ENCODE measurements at regions not wholly inside any gene's neighbourhood (a gene's known extent, or its start where the extent isn't known, plus 50 kb on each side); places are given as distances from the start of the nearest gene placed in this dataset.

DNA sequence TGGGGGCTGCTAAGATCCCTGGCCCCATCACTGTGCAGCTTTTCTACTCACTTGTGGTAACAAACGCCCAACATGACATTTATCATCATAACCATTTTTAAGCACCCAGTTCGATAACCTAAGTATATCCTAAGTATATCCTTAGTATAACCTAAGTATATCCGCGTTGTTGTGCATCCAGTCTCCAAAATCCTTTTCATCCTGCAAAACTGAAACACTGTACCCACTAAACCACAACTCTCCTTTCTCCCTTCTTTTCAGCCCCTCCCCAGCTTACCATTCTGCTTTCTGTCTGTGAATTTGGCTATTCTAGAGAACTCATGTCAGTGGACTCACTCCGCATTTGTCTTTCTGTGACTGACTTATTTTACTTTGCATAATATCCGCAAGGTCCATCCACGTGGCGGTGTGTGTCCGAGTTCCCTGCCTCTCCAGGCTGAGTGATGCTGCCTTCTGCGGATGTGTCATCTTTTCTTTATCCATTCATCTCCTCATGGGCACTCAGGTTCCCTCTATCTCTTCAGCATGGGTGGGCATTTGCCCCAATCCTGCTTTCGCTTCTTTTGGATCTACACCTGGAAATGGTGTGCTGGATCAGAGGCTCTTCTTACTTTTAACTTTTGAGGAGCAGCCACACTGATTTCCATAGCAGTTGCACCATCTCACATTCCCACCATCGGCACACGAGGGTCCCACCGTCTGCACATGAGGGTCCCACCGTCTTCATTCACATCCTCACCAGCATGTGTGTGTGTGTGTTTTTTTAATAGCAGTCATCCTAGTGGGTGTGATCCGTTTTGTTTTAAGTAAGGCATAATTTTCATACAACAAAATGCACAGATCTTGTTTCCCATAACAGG, 82.4 kb upstream of the CLDN5 start (continued):
- TF ChIP-seq, protein P1, sequence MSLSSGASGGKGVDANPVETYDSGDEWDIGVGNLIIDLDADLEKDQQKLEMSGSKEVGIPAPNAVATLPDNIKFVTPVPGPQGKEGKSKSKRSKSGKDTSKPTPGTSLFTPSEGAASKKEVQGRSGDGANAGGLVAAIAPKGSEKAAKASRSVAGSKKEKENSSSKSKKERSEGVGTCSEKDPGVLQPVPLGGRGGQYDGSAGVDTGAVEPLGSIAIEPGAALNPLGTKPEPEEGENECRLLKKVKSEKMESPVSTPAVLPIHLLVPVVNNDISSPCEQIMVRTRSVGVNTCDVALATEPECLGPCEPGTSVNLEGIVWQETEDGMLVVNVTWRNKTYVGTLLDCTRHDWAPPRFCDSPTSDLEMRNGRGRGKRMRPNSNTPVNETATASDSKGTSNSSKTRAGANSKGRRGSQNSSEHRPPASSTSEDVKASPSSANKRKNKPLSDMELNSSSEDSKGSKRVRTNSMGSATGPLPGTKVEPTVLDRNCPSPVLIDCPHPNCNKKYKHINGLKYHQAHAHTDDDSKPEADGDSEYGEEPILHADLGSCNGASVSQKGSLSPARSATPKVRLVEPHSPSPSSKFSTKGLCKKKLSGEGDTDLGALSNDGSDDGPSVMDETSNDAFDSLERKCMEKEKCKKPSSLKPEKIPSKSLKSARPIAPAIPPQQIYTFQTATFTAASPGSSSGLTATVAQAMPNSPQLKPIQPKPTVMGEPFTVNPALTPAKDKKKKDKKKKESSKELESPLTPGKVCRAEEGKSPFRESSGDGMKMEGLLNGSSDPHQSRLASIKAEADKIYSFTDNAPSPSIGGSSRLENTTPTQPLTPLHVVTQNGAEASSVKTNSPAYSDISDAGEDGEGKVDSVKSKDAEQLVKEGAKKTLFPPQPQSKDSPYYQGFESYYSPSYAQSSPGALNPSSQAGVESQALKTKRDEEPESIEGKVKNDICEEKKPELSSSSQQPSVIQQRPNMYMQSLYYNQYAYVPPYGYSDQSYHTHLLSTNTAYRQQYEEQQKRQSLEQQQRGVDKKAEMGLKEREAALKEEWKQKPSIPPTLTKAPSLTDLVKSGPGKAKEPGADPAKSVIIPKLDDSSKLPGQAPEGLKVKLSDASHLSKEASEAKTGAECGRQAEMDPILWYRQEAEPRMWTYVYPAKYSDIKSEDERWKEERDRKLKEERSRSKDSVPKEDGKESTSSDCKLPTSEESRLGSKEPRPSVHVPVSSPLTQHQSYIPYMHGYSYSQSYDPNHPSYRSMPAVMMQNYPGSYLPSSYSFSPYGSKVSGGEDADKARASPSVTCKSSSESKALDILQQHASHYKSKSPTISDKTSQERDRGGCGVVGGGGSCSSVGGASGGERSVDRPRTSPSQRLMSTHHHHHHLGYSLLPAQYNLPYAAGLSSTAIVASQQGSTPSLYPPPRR (CRISPR knock-in tag; IDR thresholded peaks at IDR 0.05; ENCODE audit: borderline replicate concordance) = 0 out of 2 replicates have a peak, but pooled peaks have one; percentile 16
- TF ChIP-seq NFIX (CRISPR knock-in tag; IDR thresholded peaks at IDR 0.05; ENCODE audit: low read depth) = 0 out of 2 replicates have a peak, but pooled peaks have one; percentile 1
- TF ChIP-seq IRF2 (CRISPR knock-in tag; IDR thresholded peaks at IDR 0.05) = peak; percentile 5; the same call in 1 of the 2 replicates
- TF ChIP-seq, protein P2, sequence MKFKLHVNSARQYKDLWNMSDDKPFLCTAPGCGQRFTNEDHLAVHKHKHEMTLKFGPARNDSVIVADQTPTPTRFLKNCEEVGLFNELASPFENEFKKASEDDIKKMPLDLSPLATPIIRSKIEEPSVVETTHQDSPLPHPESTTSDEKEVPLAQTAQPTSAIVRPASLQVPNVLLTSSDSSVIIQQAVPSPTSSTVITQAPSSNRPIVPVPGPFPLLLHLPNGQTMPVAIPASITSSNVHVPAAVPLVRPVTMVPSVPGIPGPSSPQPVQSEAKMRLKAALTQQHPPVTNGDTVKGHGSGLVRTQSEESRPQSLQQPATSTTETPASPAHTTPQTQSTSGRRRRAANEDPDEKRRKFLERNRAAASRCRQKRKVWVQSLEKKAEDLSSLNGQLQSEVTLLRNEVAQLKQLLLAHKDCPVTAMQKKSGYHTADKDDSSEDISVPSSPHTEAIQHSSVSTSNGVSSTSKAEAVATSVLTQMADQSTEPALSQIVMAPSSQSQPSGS (CRISPR knock-in tag; IDR thresholded peaks at IDR 0.05) = peak; percentile 67; the same call in 1 of the 2 replicates
- TF ChIP-seq, protein P3, sequence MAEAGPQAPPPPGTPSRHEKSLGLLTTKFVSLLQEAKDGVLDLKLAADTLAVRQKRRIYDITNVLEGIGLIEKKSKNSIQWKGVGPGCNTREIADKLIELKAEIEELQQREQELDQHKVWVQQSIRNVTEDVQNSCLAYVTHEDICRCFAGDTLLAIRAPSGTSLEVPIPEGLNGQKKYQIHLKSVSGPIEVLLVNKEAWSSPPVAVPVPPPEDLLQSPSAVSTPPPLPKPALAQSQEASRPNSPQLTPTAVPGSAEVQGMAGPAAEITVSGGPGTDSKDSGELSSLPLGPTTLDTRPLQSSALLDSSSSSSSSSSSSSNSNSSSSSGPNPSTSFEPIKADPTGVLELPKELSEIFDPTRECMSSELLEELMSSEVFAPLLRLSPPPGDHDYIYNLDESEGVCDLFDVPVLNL (CRISPR knock-in tag; IDR thresholded peaks at IDR 0.05; ENCODE audit: low read depth) = peak; percentile 24; the same call in 1 of the 2 replicates
